CD4-positive, alpha-beta T cell (primary cell): ENCODE measurements at regions not wholly inside any gene's neighbourhood (a gene's known extent, or its start where the extent isn't known, plus 50 kb on each side); places are given as distances from the start of the nearest gene placed in this dataset.

Experiments used
- ATAC-seq: fragments of 200-7000 bp; cut with Tn5 transposase; one replicate; pipeline ENCODE4 v1.10.0; 2022; ENCODE audit warnings: mild to moderate bottlenecking; ENCODE audit not compliant: poor library complexity
- CTCF ChIA-PET: fragments of 350-600 bp; sonication (Branson Sonifier 250); formaldehyde crosslinking; loops from one replicate; lab custom pipeline; 2021; ENCODE audit warnings: antibody characterized with exemption, inconsistent platforms; lab: Charles Lee
- POLR2A ChIA-PET: fragments of 350-600 bp; sonication (Branson Sonifier 250); formaldehyde crosslinking; loops from one replicate; lab custom pipeline; 2021; ENCODE audit warnings: antibody characterized with exemption, inconsistent platforms; lab: Charles Lee
- DNase-seq, 14 experiments: peaks; one replicate each; pipeline ENCODE4 v3.0.0-alpha.2; 2013 to 2020; ENCODE audit warnings: mixed read lengths in 2 of 14
- H3K27ac ChIP-seq, 2 donors: one replicate each; pipeline versions ENCODE4 v1.5.1 to v1.7.0; 2013; ENCODE audit warnings: low read length in 2 of 2, low read depth in 1 of 2, mild to moderate bottlenecking in 1 of 2
- H3K27me3 ChIP-seq, 2 experiments: 1 replicate in 1 of 2; 2 replicates in 1 of 2; pipeline versions ENCODE4 v1.6.1 to v1.7.0; 2013; ENCODE audit warnings: low read length in 2 of 2, control low read depth in 1 of 2, mild to moderate bottlenecking in 1 of 2, moderate library complexity in 1 of 2; ENCODE audit not compliant: insufficient read depth in 2 of 2, control insufficient read depth in 1 of 2
- H3K36me3 ChIP-seq: one replicate; pipeline ENCODE4 v1.6.1; 2013; ENCODE audit warnings: low read length, control low read depth; ENCODE audit not compliant: insufficient read depth
- H3K4me1 ChIP-seq: one replicate; pipeline ENCODE4 v1.6.1; 2013; ENCODE audit warnings: low read length, control low read depth; ENCODE audit not compliant: insufficient read depth
- H3K4me3 ChIP-seq: one replicate; pipeline ENCODE4 v1.5.1; 2013; ENCODE audit warnings: mild to moderate bottlenecking, low read length, moderate library complexity
- H3K9me3 ChIP-seq, 2 experiments: 1 replicate in 1 of 2; 2 replicates in 1 of 2; pipeline versions ENCODE4 v1.6.1 to v1.7.0; 2013; ENCODE audit warnings: low read length in 2 of 2, mild to moderate bottlenecking in 2 of 2, control low read depth in 1 of 2, moderate library complexity in 1 of 2; ENCODE audit not compliant: control insufficient read depth in 1 of 2, insufficient read depth in 1 of 2
- H3K27ac Mint-ChIP-seq: one replicate; pipeline ENCODE4 v1.8.0; 2020; ENCODE audit warnings: mixed read lengths
- H3K27me3 Mint-ChIP-seq: one replicate; pipeline ENCODE4 v1.8.0; 2021; ENCODE audit warnings: mixed read lengths
- H3K36me3 Mint-ChIP-seq: one replicate; pipeline ENCODE4 v1.8.0; 2021; ENCODE audit warnings: low read depth, mixed read lengths
- H3K4me1 Mint-ChIP-seq: one replicate; pipeline ENCODE4 v1.8.0; 2021; ENCODE audit warnings: low read depth, mixed read lengths
- H3K4me3 Mint-ChIP-seq: one replicate; pipeline ENCODE4 v1.8.0; 2020; ENCODE audit warnings: mild to moderate bottlenecking, mixed read lengths
- H3K9me3 Mint-ChIP-seq: one replicate; pipeline ENCODE4 v1.8.0; 2020; ENCODE audit warnings: mixed read lengths
- CTCF ChIP-seq: fragments of 200-600 bp; IDR thresholded peaks from one replicate; pipeline ENCODE4 v1.8.0; 2022; ENCODE audit warnings: antibody characterized with exemption, mild to moderate bottlenecking
- intact Hi-C, 2 experiments: fragments of 100-400 bp; cut with DNase I in 1 of 2; cut with micrococcal nuclease in 1 of 2; formaldehyde crosslinking; loops; one replicate each; pipeline versions ENCODE4 v1.15.1 to v1.9.0; 2023 to 2025; cut with DNase I, micrococcal nuclease

- TF ChIP-seq CTCF, result no peak
- no peak overlapping the region for H3K4me3 Mint-ChIP-seq
- no peak for DNase-seq
- CTCF ChIA-PET, result no interaction called here
- H3K4me3 ChIP-seq, result no peak overlapping the region
- H3K27me3 Mint-ChIP-seq, result no peaks in the 10 kb centered on the region
- no peaks in the 10 kb centered on the region for H3K4me1 Mint-ChIP-seq
- H3K36me3 Mint-ChIP-seq, result no peaks in the 10 kb centered on the region
- POLR2A ChIA-PET, result no interaction called here
- intact Hi-C loops, result no loop called here
- no peak for ATAC-seq
- no peaks in the 10 kb centered on the region for H3K36me3 ChIP-seq
- H3K27ac Mint-ChIP-seq, result no peak overlapping the region
- H3K27ac ChIP-seq, result no peak overlapping the region
- no peaks in the 10 kb centered on the region for H3K9me3 ChIP-seq
- H3K4me1 ChIP-seq, result no peaks in the 10 kb centered on the region
- peaks cover 1% of the 10 kb centered on the region for H3K9me3 Mint-ChIP-seq
- no peaks in the 10 kb centered on the region for H3K27me3 ChIP-seq
Measured at GRCh38 chr9:118000581-118000980, 296.4 kb downstream of the TLR4 start.

GRCh38 chr9:118003240-118003639, 299.0 kb downstream of the TLR4 start:
- H3K9me3 ChIP-seq, result no peaks in the 10 kb centered on the region
- Mint-ChIP-seq H3K27me3 (no peaks in the 10 kb centered on the region), H3K4me1 (no peaks in the 10 kb centered on the region), H3K27ac (no peak overlapping the region), H3K9me3 (no peaks in the 10 kb centered on the region), H3K4me3 (no peak overlapping the region), H3K36me3 (no peaks in the 10 kb centered on the region)
- CTCF ChIA-PET, result no interaction called here
- H3K36me3 ChIP-seq, result no peaks in the 10 kb centered on the region
- no peaks in the 10 kb centered on the region for H3K27me3 ChIP-seq
- no peak overlapping the region for H3K27ac ChIP-seq
- H3K4me3 ChIP-seq, result no peak overlapping the region
- TF ChIP-seq CTCF, result no peak
- no peaks in the 10 kb centered on the region for H3K4me1 ChIP-seq
- intact Hi-C loops, result no loop called here
- DNase-seq (no peak), ATAC-seq (no peak)
- POLR2A ChIA-PET, result no interaction called here

- no peaks in the 10 kb centered on the region for H3K27me3 Mint-ChIP-seq
- H3K27ac Mint-ChIP-seq, result no peak overlapping the region
- no peak overlapping the region for H3K27ac ChIP-seq
- H3K36me3 ChIP-seq, result no peaks in the 10 kb centered on the region
- intact Hi-C loops, result no loop called here
- DNase-seq, result no peak
- H3K9me3 ChIP-seq, result no peaks in the 10 kb centered on the region
- peaks cover 4% of the 10 kb centered on the region for H3K9me3 Mint-ChIP-seq
- TF ChIP-seq CTCF, result no peak
- no peaks in the 10 kb centered on the region for H3K27me3 ChIP-seq
- CTCF ChIA-PET, result no interaction called here
- POLR2A ChIA-PET, result no interaction called here
- no peak overlapping the region for H3K4me3 Mint-ChIP-seq
- H3K36me3 Mint-ChIP-seq, result no peaks in the 10 kb centered on the region
- H3K4me1 ChIP-seq, result no peaks in the 10 kb centered on the region
- H3K4me1 Mint-ChIP-seq, result no peaks in the 10 kb centered on the region
- no peak for ATAC-seq
- H3K4me3 ChIP-seq, result no peak overlapping the region
Measured at GRCh38 chr9:118008246-118008645, 304.0 kb downstream of the TLR4 start.
